Erythroblast (primary cell): ENCODE measurements at regions not wholly inside any gene's neighbourhood (a gene's known extent, or its start where the extent isn't known, plus 50 kb on each side); places are given as distances from the start of the nearest gene placed in this dataset.

Experiments
- GATA1 ChIP-seq: IDR thresholded peaks from 2 replicates; pipeline ENCODE4 v1.6.1; 2011; ENCODE audit warnings: low read depth, mild to moderate bottlenecking, control low read depth, low read length, moderate library complexity
- POLR2A ChIP-seq: IDR thresholded peaks from 2 replicates; pipeline ENCODE4 v1.6.1; 2011; ENCODE audit warnings: mild to moderate bottlenecking, low read length

GRCh38 chr6:143575440-143575839, 63.9 kb upstream of the FUCA2 start:
- TF ChIP-seq POLR2A (no peak), GATA1 (no peak)
